ENCODE measurements at regions not wholly inside any gene's neighbourhood (a gene's known extent, or its start where the extent isn't known, plus 50 kb on each side); places are given as distances from the start of the nearest gene placed in this dataset.

- H3K27me3 Mint-ChIP-seq: peaks cover 41% of the 10 kb centered on the region
- ATAC-seq (ENCODE audit: poor library complexity) (no peak), DNase-seq (no peak)
- ChIA-PET POLR2A (no interaction called here), CTCF (no interaction called here)
- peaks cover 0 to 9% of the 10 kb centered on the region in 2 experiments for H3K27me3 ChIP-seq (ENCODE audit: control insufficient read depth in 1 of 2, insufficient read depth in 2 of 2, low read length in 2 of 2)
- H3K9me3 ChIP-seq (ENCODE audit: control insufficient read depth in 1 of 2, insufficient read depth in 1 of 2, low read length in 2 of 2): peaks cover 0 to 32% of the 10 kb centered on the region in 2 experiments
- no peak overlapping the region for H3K27ac Mint-ChIP-seq
- H3K36me3 ChIP-seq (ENCODE audit: insufficient read depth, low read length): no peaks in the 10 kb centered on the region
- no peak overlapping the region for H3K4me3 Mint-ChIP-seq
- no peaks in the 10 kb centered on the region for H3K4me1 Mint-ChIP-seq (ENCODE audit: low read depth)
- no peak overlapping the region for H3K4me3 ChIP-seq (ENCODE audit: low read length)
- intact Hi-C loops (cut with DNase I, micrococcal nuclease): no loop called here
- no peaks in the 10 kb centered on the region for H3K9me3 Mint-ChIP-seq
- TF ChIP-seq, protein P1, sequence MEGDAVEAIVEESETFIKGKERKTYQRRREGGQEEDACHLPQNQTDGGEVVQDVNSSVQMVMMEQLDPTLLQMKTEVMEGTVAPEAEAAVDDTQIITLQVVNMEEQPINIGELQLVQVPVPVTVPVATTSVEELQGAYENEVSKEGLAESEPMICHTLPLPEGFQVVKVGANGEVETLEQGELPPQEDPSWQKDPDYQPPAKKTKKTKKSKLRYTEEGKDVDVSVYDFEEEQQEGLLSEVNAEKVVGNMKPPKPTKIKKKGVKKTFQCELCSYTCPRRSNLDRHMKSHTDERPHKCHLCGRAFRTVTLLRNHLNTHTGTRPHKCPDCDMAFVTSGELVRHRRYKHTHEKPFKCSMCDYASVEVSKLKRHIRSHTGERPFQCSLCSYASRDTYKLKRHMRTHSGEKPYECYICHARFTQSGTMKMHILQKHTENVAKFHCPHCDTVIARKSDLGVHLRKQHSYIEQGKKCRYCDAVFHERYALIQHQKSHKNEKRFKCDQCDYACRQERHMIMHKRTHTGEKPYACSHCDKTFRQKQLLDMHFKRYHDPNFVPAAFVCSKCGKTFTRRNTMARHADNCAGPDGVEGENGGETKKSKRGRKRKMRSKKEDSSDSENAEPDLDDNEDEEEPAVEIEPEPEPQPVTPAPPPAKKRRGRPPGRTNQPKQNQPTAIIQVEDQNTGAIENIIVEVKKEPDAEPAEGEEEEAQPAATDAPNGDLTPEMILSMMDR (IDR thresholded peaks at IDR 0.05): no peak
- H3K36me3 Mint-ChIP-seq (ENCODE audit: low read depth): no peaks in the 10 kb centered on the region
- peaks cover 2% of the 10 kb centered on the region for H3K4me1 ChIP-seq (ENCODE audit: insufficient read depth, low read length)
- no peak overlapping the region for H3K27ac ChIP-seq (ENCODE audit: low read depth in 1 of 2, low read length in 2 of 2)
These were observed 245.5 kb upstream of the PPP2R2D start for GRCh38 chr10:131655101-131655849.

- POLR2A ChIA-PET: no interaction called here
These were observed 244.8 kb upstream of the PPP2R2D start for GRCh38 chr10:131656009-131656408.

GRCh38 chr10:131656431-131656841 lies 244.4 kb upstream of the PPP2R2D start:
- H3K9me3 ChIP-seq (ENCODE audit: control insufficient read depth in 1 of 2, insufficient read depth in 1 of 2, low read length in 2 of 2): peaks cover 0 to 37% of the 10 kb centered on the region in 2 experiments
- H3K36me3 ChIP-seq (ENCODE audit: insufficient read depth, low read length): no peaks in the 10 kb centered on the region
- no peaks in the 10 kb centered on the region for H3K4me1 Mint-ChIP-seq (ENCODE audit: low read depth)
- peaks cover 0 to 5% of the 10 kb centered on the region in 2 experiments for H3K27me3 ChIP-seq (ENCODE audit: control insufficient read depth in 1 of 2, insufficient read depth in 2 of 2, low read length in 2 of 2)
- DNase-seq (no peak), ATAC-seq (ENCODE audit: poor library complexity) (no peak)
- H3K4me3 ChIP-seq (ENCODE audit: low read length): no peak overlapping the region
- TF ChIP-seq, protein P1 (IDR thresholded peaks at IDR 0.05): no peak
- H3K36me3 Mint-ChIP-seq (ENCODE audit: low read depth): no peaks in the 10 kb centered on the region
- ChIA-PET CTCF (no interaction called here), POLR2A (no interaction called here)
- no peaks in the 10 kb centered on the region for H3K9me3 Mint-ChIP-seq
- H3K4me1 ChIP-seq (ENCODE audit: insufficient read depth, low read length): peaks cover 2% of the 10 kb centered on the region
- H3K27ac Mint-ChIP-seq: no peak overlapping the region
- peaks cover 40% of the 10 kb centered on the region for H3K27me3 Mint-ChIP-seq
- H3K27ac ChIP-seq (ENCODE audit: low read depth in 1 of 2, low read length in 2 of 2): no peak overlapping the region
- H3K4me3 Mint-ChIP-seq: no peak overlapping the region
- intact Hi-C loops (cut with DNase I, micrococcal nuclease): no loop called here

More at GRCh38 chr10:131656009-131656408, 244.8 kb upstream of the PPP2R2D start:
- Mint-ChIP-seq H3K9me3 (no peaks in the 10 kb centered on the region), H3K27me3 (peaks cover 44% of the 10 kb centered on the region), H3K4me1 (ENCODE audit: low read depth) (no peaks in the 10 kb centered on the region), H3K27ac (no peak overlapping the region), H3K36me3 (ENCODE audit: low read depth) (no peaks in the 10 kb centered on the region), H3K4me3 (no peak overlapping the region)
- H3K27me3 ChIP-seq (ENCODE audit: control insufficient read depth in 1 of 2, insufficient read depth in 2 of 2, low read length in 2 of 2): peaks cover 0 to 8% of the 10 kb centered on the region in 2 experiments
- peaks cover 0 to 37% of the 10 kb centered on the region in 2 experiments for H3K9me3 ChIP-seq (ENCODE audit: control insufficient read depth in 1 of 2, insufficient read depth in 1 of 2, low read length in 2 of 2)
- no peak overlapping the region for H3K4me3 ChIP-seq (ENCODE audit: low read length)
- CTCF ChIA-PET: no interaction called here
- intact Hi-C loops (cut with DNase I, micrococcal nuclease): no loop called here
- H3K27ac ChIP-seq (ENCODE audit: low read depth in 1 of 2, low read length in 2 of 2): no peak overlapping the region
- TF ChIP-seq, protein P1 (IDR thresholded peaks at IDR 0.05): no peak
- peaks cover 2% of the 10 kb centered on the region for H3K4me1 ChIP-seq (ENCODE audit: insufficient read depth, low read length)
- H3K36me3 ChIP-seq (ENCODE audit: insufficient read depth, low read length): no peaks in the 10 kb centered on the region
- ATAC-seq (ENCODE audit: poor library complexity) (no peak), DNase-seq (no peak)
